GM12878 (cell line): ENCODE measurements at regions not wholly inside any gene's neighbourhood (a gene's known extent, or its start where the extent isn't known, plus 50 kb on each side); places are given as distances from the start of the nearest gene placed in this dataset.

Experiments
- ATAC-seq: fragments of 200-7000 bp; cut with Tn5 transposase; 3 replicates; pipeline ENCODE4 v1.9.1; 2020; ENCODE audit warnings: mild to moderate bottlenecking, moderate library complexity
- BruUV-seq: library from RNA; stranded (reverse); fragments of 400-500 nt; replicated peaks from 2 replicates; lab custom pipeline; 2021; lab: Mats Ljungman, UMichigan
- CTCF ChIA-PET: fragments of 300-600 bp; sonication (Branson Sonifier 250); formaldehyde crosslinking; extraction: SDS; loops from one replicate; lab custom pipeline; 2021; ENCODE audit warnings: inconsistent platforms; lab: Yijun Ruan, JAX
- POLR2A ChIA-PET: fragments of 350-600 bp; formaldehyde crosslinking; extraction: SDS; loops from one replicate; lab custom pipeline; 2021; ENCODE audit warnings: inconsistent platforms; lab: Charles Lee
- RAD21 ChIA-PET: fragments of 300-600 bp; sonication (Branson Sonifier 250); formaldehyde crosslinking; loops from one replicate; lab custom pipeline; 2023; ENCODE audit warnings: antibody characterized with exemption; ENCODE audit not compliant: unreplicated experiment; lab: Charles Lee
- SMC1A ChIA-PET: fragments of 300-600 bp; sonication (Branson Sonifier 250); formaldehyde crosslinking; loops from one replicate; lab custom pipeline; 2023; ENCODE audit not compliant: unreplicated experiment, uncharacterized antibody; lab: Charles Lee
- DNase-seq: peaks from one replicate; pipeline ENCODE4 v3.0.0-alpha.2; 2011; ENCODE audit warnings: low read depth, low spot score
- FAIRE-seq: peaks from 3 replicates; lab custom pipeline; 2011; peaks lifted over from hg19 to GRCh38; lab: Jason Lieb, UNC
- H2AFZ ChIP-seq: 2 replicates; pipeline ENCODE4 v1.6.0; 2011; ENCODE audit warnings: low read depth, low read length, control low read depth; ENCODE audit not compliant: control insufficient read depth
- H3K27ac ChIP-seq: 2 replicates; pipeline ENCODE4 v1.5.1; 2011; ENCODE audit warnings: control low read depth; ENCODE audit not compliant: control insufficient read depth, insufficient read depth
- H3K27me3 ChIP-seq, 2 experiments: replicated peaks in 1 of 2; 2 replicates each; pipeline versions ENCODE4 v1.6.0 to v1.6.1; 2011; ENCODE audit warnings: low read length in 1 of 2; ENCODE audit not compliant: control insufficient read depth in 2 of 2, insufficient read depth in 2 of 2
- H3K36me3 ChIP-seq, 2 experiments: 2 replicates each; pipeline ENCODE4 v1.5.1; 2011; ENCODE audit warnings: low read length in 1 of 2; ENCODE audit not compliant: control insufficient read depth in 2 of 2, insufficient read depth in 2 of 2
- H3K4me1 ChIP-seq: 2 replicates; pipeline ENCODE4 v1.6.1; 2011; ENCODE audit warnings: mild to moderate bottlenecking, low read length, moderate library complexity, mixed read lengths; ENCODE audit not compliant: control insufficient read depth, insufficient read depth
- H3K4me2 ChIP-seq: 2 replicates; pipeline ENCODE4 v1.6.0; 2011; ENCODE audit warnings: control low read depth; ENCODE audit not compliant: control insufficient read depth, insufficient read depth
- H3K4me3 ChIP-seq: fragments of 200-600 bp; sonication (generic); 2 replicates; pipeline ENCODE4 v1.5.1; 2016
- H3K79me2 ChIP-seq: 2 replicates; pipeline ENCODE4 v1.6.0; 2011; ENCODE audit warnings: low read length; ENCODE audit not compliant: control insufficient read depth, insufficient read depth
- H3K9ac ChIP-seq: 2 replicates; pipeline ENCODE4 v1.8.0; 2011; ENCODE audit warnings: low read length, control low read depth, mixed read lengths; ENCODE audit not compliant: control insufficient read depth, insufficient read depth
- H3K9me3 ChIP-seq: replicated peaks from 3 replicates; pipeline ENCODE4 v1.5.1; 2011; ENCODE audit warnings: mild to moderate bottlenecking, low read length; ENCODE audit not compliant: control insufficient read depth, insufficient read depth
- H4K20me1 ChIP-seq: 2 replicates; pipeline ENCODE4 v1.6.0; 2011; ENCODE audit not compliant: control insufficient read depth, insufficient read depth
- ASH2L ChIP-seq: fragments of 300-600, 200-600 bp; sonication (generic); IDR thresholded peaks from 2 replicates; pipeline ENCODE4 v1.6.1; 2017; ENCODE audit warnings: low read depth, mild to moderate bottlenecking, borderline replicate concordance
- ATF7 ChIP-seq: fragments of 450-650 bp; IDR thresholded peaks from 2 replicates; pipeline ENCODE4 v1.6.1; 2016; ENCODE audit warnings: low read depth, mild to moderate bottlenecking
- CBX5 ChIP-seq: sonication (generic); IDR thresholded peaks from 2 replicates; pipeline ENCODE4 v1.6.1; 2016; ENCODE audit warnings: low read depth, moderate library complexity, mild to moderate bottlenecking, inconsistent platforms
- DPF2 ChIP-seq: fragments of 450-650 bp; IDR thresholded peaks from 2 replicates; pipeline ENCODE4 v1.6.1; 2017; ENCODE audit warnings: mild to moderate bottlenecking
- E2F8 ChIP-seq: fragments of 450-650 bp; IDR thresholded peaks from 2 replicates; pipeline ENCODE4 v1.6.1; 2018; ENCODE audit warnings: mild to moderate bottlenecking, low read depth, moderate library complexity; ENCODE audit not compliant: partially characterized antibody
- MXI1 ChIP-seq: fragments of 150-350 bp; IDR thresholded peaks from 2 replicates; pipeline ENCODE4 v1.6.1; 2011; ENCODE audit warnings: low read depth, mild to moderate bottlenecking, inconsistent platforms, low read length, improper control_type of control experiment
- NR2F1 ChIP-seq: fragments of 450-650 bp; conservative IDR thresholded peaks from 2 replicates; pipeline ENCODE4 v1.6.1; 2017; ENCODE audit warnings: mild to moderate bottlenecking
- POLR2A ChIP-seq: IDR thresholded peaks from 2 replicates; pipeline ENCODE4 v1.6.1; 2011; ENCODE audit warnings: low read depth, mild to moderate bottlenecking, low read length
- POLR2AphosphoS2 ChIP-seq: IDR thresholded peaks from 2 replicates; pipeline ENCODE4 v1.6.1; 2011; ENCODE audit warnings: low read depth, mild to moderate bottlenecking, low read length, improper control_type of control experiment, moderate library complexity
- SMC3 ChIP-seq: IDR thresholded peaks from 2 replicates; pipeline ENCODE4 v1.6.1; 2011; ENCODE audit warnings: low read length, improper control_type of control experiment, borderline replicate concordance
- SUZ12 ChIP-seq: fragments of 200-600 bp; sonication (generic); IDR thresholded peaks from one replicate; pipeline ENCODE4 v1.6.1; 2018; ENCODE audit warnings: antibody characterized with exemption, mild to moderate bottlenecking; ENCODE audit not compliant: unreplicated experiment
- TARDBP ChIP-seq: IDR thresholded peaks from 2 replicates; pipeline ENCODE4 v1.6.1; 2016; ENCODE audit warnings: borderline replicate concordance
- TBL1XR1 ChIP-seq: IDR thresholded peaks from 2 replicates; pipeline ENCODE4 v1.6.1; 2012; ENCODE audit warnings: low read depth, low read length, improper control_type of control experiment
- USF2 ChIP-seq: IDR thresholded peaks from 2 replicates; pipeline ENCODE4 v1.6.1; 2011; ENCODE audit warnings: low read depth, low read length, improper control_type of control experiment, borderline replicate concordance
- ZBED1 ChIP-seq: IDR thresholded peaks from 2 replicates; pipeline ENCODE4 v1.6.1; 2016; ENCODE audit warnings: borderline replicate concordance
- ZBTB11 ChIP-seq: fragments of 450-650 bp; formaldehyde crosslinking; IDR thresholded peaks from 2 replicates; pipeline ENCODE4 v1.5.0; 2022; ENCODE audit warnings: mild to moderate bottlenecking, missing genetic modification characterization
- WGBS: methylation state at CpG from one replicate; pipeline ENCODE4 v1.1.6; 2016; ENCODE audit warnings: low lambda C conversion rate; ENCODE audit not compliant: insufficient replicate concordance, insufficient coverage; ENCODE audit errors: missing lambda C conversion rate; 5-methylcytosine and 5-hydroxymethylcytosine counted together
- in situ Hi-C: fragments of 300-500 bp; cut with MboI; formaldehyde crosslinking; loops from 9 replicates; pipeline ENCODE4 v1.14.3; 2018; ENCODE audit warnings: mixed read lengths
- intact Hi-C: fragments of 100-400 bp; cut with micrococcal nuclease; formaldehyde crosslinking; loops from one replicate; pipeline ENCODE4 v1.14.2; 2022; ENCODE audit not compliant: unreplicated experiment

GRCh38 chr9:129418451-129418850 is 202.4 kb downstream of the C9orf50 start:
- H3K9me3 ChIP-seq = no peaks in the 10 kb centered on the region; the same call in 2 of the 3 replicates

More at GRCh38 chr9:129418451-129418850, 202.4 kb downstream of the C9orf50 start:
- Histone ChIP-seq H3K9ac (no peak overlapping the region), H3K27me3 (no peaks in the 10 kb centered on the region), H3K79me2 (no peaks in the 10 kb centered on the region), H2AFZ (no peak overlapping the region), H3K4me2 (no peak overlapping the region), H3K36me3 (no peaks in the 10 kb centered on the region), H3K4me1 (peaks cover 7% of the 10 kb centered on the region), H3K4me3 (no peak overlapping the region), H4K20me1 (no peaks in the 10 kb centered on the region), H3K27ac (no peak overlapping the region)
- no peak for TF ChIP-seq ZBED1
- TF ChIP-seq SMC3 = no peak
- no peak for TF ChIP-seq SUZ12
- TF ChIP-seq MXI1 = no peak
- TF ChIP-seq TARDBP = no peak
- TF ChIP-seq DPF2 = no peak
- no peak for TF ChIP-seq NR2F1
- no peak for TF ChIP-seq USF2
- no peak for TF ChIP-seq ASH2L
- no peak for TF ChIP-seq CBX5
- TF ChIP-seq POLR2A = no peak
- TF ChIP-seq POLR2AphosphoS2 = no peak
- TF ChIP-seq E2F8 = no peak
- no peak for TF ChIP-seq ZBTB11
- TF ChIP-seq ATF7 = no peak
- TF ChIP-seq TBL1XR1 = no peak
- ChIA-PET RAD21 (no interaction called here), CTCF (no interaction called here), POLR2A (no interaction called here), SMC1A (no interaction called here)
- intact Hi-C loops = no loop called here
- DNase-seq (no peak), ATAC-seq (no peak), FAIRE-seq (no peak)
- BruUV-seq = no TSS peak
- WGBS = 64% methylated on average over 4 of the region's 4 CpGs
- in situ Hi-C loops = no loop called here
